Panc1 (cell line): ENCODE measurements at regions not wholly inside any gene's neighbourhood (a gene's known extent, or its start where the extent isn't known, plus 50 kb on each side); places are given as distances from the start of the nearest gene placed in this dataset.

ENCODE experiments used
- POLR2AphosphoS5 ChIP-seq: IDR thresholded peaks from 2 replicates; pipeline ENCODE4 v1.6.1; 2012; ENCODE audit warnings: mild to moderate bottlenecking, low read depth, low read length, moderate library complexity
- TF ChIP-seq, protein P1 (sequence below): fragments of 450-650 bp; IDR thresholded peaks from 2 replicates; pipeline ENCODE4 v1.5.1; 2017; ENCODE audit warnings: mild to moderate bottlenecking

DNA sequence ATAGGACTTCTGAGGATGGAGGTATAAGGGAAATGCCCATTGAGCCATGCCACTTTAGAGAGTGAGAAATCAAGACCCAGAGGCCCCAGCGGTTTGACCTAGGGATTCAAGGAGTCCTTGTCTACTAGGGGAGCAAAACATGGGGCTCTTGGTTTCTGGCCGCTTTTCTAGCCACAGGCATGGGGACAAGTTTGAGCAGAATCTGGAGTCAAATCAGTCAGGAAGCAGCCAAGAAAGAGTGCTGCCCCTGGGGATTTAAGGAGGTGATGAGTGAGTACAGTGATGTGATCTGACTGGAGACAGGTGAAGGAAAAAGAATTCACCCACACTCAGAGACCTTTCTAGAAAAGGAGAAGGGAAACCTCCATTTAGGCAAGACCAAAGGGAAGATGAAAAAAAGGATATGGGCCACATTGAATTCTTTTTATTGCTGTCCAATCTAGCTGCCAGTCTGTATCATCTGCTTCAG, 244.0 kb upstream of the TBC1D5 start:
- TF ChIP-seq, protein P1, sequence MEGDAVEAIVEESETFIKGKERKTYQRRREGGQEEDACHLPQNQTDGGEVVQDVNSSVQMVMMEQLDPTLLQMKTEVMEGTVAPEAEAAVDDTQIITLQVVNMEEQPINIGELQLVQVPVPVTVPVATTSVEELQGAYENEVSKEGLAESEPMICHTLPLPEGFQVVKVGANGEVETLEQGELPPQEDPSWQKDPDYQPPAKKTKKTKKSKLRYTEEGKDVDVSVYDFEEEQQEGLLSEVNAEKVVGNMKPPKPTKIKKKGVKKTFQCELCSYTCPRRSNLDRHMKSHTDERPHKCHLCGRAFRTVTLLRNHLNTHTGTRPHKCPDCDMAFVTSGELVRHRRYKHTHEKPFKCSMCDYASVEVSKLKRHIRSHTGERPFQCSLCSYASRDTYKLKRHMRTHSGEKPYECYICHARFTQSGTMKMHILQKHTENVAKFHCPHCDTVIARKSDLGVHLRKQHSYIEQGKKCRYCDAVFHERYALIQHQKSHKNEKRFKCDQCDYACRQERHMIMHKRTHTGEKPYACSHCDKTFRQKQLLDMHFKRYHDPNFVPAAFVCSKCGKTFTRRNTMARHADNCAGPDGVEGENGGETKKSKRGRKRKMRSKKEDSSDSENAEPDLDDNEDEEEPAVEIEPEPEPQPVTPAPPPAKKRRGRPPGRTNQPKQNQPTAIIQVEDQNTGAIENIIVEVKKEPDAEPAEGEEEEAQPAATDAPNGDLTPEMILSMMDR: no peak
- TF ChIP-seq POLR2AphosphoS5: no peak
